Left kidney (tissue), 1 donor: ENCODE measurements at regions not wholly inside any gene's neighbourhood (a gene's known extent, or its start where the extent isn't known, plus 50 kb on each side); places are given as distances from the start of the nearest gene placed in this dataset.
"Not testable (repeated sequence)": the region's sequence is repeated elsewhere in the genome, so short reads cannot be mapped to it uniquely, and the experiment has no call there.

Source experiments
- DNase-seq: peaks from one replicate; pipeline ENCODE4 v3.0.0-alpha.2; 2013

DNA sequence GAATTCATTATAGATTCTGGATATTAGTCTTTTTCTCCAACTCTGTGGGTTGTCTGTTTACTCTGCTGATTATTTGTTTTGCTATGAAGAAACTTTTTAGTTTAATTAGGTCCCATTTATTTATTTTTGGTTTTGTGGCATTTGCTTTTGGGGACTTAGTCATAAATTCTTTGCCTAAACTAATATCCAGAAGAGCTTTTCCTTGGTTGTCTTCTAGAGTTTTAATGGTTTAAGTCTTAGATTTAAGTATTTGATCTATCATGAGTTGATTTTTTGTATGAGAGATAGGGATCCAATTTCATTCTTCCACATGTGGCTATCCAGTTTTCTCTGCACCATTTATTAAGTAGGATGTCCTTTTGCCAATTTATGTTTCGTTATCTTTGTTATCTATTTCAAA lies 683.4 kb upstream of the FBXO33 start:
- DNase-seq, result no peak

DNA sequence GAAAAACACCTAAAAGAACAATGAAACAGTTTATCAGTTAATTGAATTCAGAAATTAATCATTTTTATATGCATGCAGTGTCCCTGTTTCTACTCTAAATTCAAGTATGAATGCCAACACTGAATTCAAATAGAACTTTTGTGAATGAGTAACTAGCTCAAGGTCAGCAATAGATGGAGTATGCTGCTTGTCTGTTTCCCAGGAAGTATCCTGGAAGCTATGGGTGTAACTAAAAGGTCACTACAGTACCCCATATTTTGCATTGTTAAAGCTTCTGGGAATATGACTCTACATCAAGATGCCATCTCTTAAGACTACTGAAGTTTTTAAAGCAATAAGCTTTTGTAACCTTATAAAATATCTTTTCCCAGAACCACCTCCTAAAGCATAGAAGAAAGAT lies 681.4 kb upstream of the FBXO33 start:
- no peak for DNase-seq

- DNase-seq, result no peak
Measured at GRCh38 chr14:40100544-40101196, 668.4 kb upstream of the FBXO33 start.

- no peak for DNase-seq
Measured at GRCh38 chr14:40099316-40099715, 667.1 kb upstream of the FBXO33 start.

GRCh38 chr14:40098468-40098867 lies 666.2 kb upstream of the FBXO33 start:
- no peak for DNase-seq

DNA sequence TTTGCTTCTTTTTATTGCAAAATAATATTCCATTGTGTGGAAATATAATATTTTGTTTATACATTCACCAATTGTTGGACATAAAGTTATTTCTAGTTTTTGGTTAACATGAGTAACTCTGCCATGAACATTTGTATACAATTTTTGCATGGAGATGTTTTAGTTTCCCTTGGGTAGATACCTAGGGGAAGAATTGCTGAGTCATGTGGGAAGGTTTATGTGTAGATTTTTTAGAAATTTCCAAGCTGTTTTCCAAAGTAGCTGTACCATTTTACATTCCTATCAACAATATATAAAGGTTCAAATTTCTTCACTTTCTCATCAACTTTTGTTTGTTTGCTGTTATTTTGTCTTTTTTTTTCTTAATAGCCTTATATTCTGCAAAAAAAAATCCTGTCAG lies 664.7 kb upstream of the FBXO33 start:
- DNase-seq, result no peak

- DNase-seq, result no peak
Measured at GRCh38 chr14:40093800-40094199, 661.6 kb upstream of the FBXO33 start.

GRCh38 chr14:40074169-40074568 lies 641.9 kb upstream of the FBXO33 start:
- no peak for DNase-seq

GRCh38 chr14:40072175-40072574 lies 639.9 kb upstream of the FBXO33 start:
- no peak for DNase-seq

GRCh38 chr14:40058901-40059897 lies 627.0 kb upstream of the FBXO33 start:
- no peak for DNase-seq

DNA sequence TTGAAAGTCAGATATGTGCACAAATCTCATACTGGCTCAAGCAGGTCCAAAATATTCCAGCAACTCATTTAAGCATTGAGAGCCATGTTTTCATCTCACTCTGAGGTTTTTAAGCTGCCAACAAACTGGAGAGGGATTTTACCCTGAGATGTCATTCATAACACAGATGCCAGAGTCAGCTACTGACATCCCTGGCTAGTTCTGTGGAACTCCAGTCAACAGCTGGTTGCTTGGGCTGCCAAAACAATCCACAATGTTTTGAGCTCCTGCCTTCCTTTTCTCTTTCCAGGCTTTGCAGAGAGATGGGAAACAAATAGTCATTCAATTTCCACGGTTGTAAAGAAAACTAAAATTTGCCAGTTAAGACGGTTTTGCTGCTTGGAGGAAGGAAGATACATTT lies 621.2 kb upstream of the FBXO33 start:
- DNase-seq, result no peak

- no peak for DNase-seq
Measured at GRCh38 chr14:40028991-40029390, 596.8 kb upstream of the FBXO33 start.

DNA sequence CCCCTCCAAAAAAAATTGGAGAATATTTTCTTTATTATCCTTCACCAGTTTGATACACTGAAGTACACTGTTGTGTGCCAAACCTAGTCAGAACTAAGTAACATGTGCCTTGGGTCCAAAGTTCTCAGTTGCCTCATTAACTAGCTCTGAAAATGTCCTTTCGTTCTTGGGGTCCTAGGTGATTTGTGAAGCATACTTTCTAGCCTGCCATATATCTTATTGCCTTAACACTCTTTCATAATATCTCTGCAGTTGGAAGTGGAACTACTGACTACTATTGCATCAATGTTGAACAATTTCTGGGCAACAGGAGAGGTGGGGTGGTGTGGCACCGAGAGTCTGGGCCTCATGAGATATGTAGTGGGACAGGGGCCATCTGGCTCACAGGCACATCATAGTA lies 592.9 kb upstream of the FBXO33 start:
- DNase-seq, result no peak

DNA sequence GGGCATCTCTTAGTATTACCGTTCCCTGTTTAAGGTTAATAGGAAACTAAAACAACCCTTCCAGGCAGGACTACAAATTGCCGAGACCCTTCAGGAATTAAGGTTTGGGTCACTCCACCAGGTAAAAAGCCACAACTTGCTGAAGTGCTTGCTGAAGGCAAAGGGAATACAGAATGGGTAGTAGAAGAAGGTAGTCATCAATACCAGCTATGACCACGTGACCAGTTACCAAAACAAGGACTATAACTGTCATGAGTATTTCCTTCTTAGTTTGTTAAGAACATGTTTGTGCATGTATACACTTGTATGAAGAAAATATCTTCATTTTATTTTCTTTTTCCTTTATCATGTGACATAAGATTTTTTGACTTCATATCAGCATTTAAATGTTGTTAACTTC lies 578.7 kb upstream of the FBXO33 start:
- no peak for DNase-seq

GRCh38 chr14:40009771-40010170 lies 577.5 kb upstream of the FBXO33 start:
- DNase-seq, result no peak

GRCh38 chr14:40008345-40008744 lies 576.1 kb upstream of the FBXO33 start:
- not testable (repeated sequence) for DNase-seq

DNA sequence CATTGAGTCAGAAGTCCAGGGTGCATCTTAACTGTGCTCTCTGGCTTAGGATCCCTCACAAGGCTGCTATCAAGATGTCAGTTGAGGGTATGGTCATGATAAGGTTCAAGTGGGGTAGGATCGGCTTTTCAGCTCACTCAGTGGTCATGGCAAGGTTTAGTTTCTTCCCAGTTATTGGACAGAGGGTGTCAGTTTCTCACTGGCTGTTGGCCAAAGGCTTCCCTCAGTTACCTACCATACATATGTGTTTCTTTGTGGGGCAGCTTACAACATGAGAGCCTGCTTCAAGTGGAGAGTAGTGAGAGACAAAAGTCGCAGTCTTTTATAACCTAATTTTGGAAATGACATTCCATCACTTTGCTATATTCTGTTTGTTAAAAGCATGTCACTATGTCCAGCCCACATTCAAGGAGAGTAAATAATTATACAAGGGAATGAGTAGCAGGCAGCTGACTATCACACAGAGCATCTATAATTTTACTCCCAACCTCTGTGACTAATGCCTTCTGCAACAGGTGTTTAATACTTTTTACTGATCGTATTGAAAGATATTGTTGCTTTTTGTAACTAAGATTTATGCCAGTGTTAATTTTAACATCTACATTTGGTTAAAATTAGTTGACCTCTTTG lies 572.8 kb upstream of the FBXO33 start:
- no peak for DNase-seq

DNA sequence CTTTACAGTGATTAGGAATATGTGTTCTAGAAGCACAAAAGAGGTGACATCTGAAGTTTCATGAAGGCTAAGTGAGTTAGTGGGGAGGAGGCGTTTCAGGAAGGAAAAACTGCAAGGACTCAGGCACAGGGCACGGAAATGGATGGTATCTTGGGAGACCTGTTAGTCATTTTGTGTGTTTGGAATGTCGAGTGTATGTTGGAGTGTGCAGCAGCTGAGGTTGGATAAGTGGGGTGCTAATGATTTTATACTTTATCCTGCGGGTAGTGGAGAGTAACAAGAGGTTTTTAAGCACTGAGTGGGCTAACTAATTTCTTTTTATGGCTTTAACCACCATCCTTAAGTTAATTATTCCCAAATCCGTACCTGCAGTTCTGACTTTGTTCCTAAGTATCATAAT lies 571.5 kb upstream of the FBXO33 start:
- DNase-seq, result no peak

GRCh38 chr14:39998854-39999253 lies 566.6 kb upstream of the FBXO33 start:
- no peak for DNase-seq

- DNase-seq, result no peak
Measured at GRCh38 chr14:39998114-39998513, 565.9 kb upstream of the FBXO33 start.

- DNase-seq, result peak; percentile 55
Measured at GRCh38 chr14:39991041-39991440, 558.8 kb upstream of the FBXO33 start.

DNA sequence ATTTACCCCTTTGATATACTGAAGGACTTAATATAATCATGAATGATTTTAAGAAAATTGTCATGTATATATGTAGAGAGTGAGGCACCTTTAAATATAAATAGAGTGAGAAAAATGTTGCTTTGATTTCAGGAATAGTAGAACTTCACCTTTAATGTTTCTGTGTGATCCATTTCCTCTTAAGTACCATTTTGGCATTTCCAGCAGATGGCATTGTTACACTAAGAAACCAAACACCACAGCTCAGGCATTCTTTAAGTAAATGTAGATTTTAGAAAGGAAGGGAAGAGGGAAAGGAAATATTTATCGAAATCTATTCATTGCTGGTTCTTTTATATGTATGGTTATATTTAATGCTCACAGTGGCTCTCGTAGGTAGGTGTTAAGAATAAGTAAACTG lies 556.7 kb upstream of the FBXO33 start:
- peak; percentile 67 for DNase-seq

DNA sequence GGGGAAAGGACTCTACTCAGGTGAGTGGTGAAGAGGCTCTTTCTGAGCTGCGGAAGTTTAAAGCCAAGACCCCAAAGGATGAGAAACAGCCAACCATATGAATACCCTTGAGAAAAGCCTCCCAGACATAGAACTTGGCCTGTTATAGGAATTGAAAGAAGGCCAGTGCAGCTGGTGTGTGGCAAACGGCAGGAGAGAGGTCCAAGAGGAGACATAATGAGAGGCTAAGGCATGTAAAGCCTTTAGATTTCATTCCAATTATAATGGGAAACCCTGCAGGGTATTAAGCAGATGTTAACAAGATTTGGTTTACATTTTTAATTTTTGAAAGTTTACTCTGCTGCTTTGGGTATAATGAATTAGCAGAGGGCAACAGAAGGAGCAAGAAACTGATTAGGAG lies 552.1 kb upstream of the FBXO33 start:
- DNase-seq, result no peak
